ENCODE measurements at regions not wholly inside any gene's neighbourhood (a gene's known extent, or its start where the extent isn't known, plus 50 kb on each side); places are given as distances from the start of the nearest gene placed in this dataset.
"Not testable (repeated sequence)": the region's sequence is repeated elsewhere in the genome, so short reads cannot be mapped to it uniquely, and the experiment has no call there.

- DNase-seq (ENCODE audit: low read depth): no peak
These were observed 421.0 kb upstream of the MIR17HG start for GRCh38 chr13:90926459-90926858.

- no peak for DNase-seq (ENCODE audit: low read depth)
These were observed 419.4 kb upstream of the MIR17HG start for GRCh38 chr13:90928109-90928508.

GRCh38 chr13:90933097-90933826, 414.2 kb upstream of the MIR17HG start:
- no peak for DNase-seq (ENCODE audit: low read depth)

- DNase-seq (ENCODE audit: low read depth): no peak
These were observed 412.7 kb upstream of the MIR17HG start for GRCh38 chr13:90934741-90935140.

- no peak for DNase-seq (ENCODE audit: low read depth)
These were observed 408.6 kb upstream of the MIR17HG start for GRCh38 chr13:90938848-90939247.

- no peak for DNase-seq (ENCODE audit: low read depth)
These were observed 403.5 kb upstream of the MIR17HG start for GRCh38 chr13:90943946-90944345.

GRCh38 chr13:90945146-90945545, 402.3 kb upstream of the MIR17HG start:
- DNase-seq (ENCODE audit: low read depth): not testable (repeated sequence)

GRCh38 chr13:90946125-90946524, 401.4 kb upstream of the MIR17HG start:
- not testable (repeated sequence) for DNase-seq (ENCODE audit: low read depth)

- DNase-seq (ENCODE audit: low read depth): no peak
These were observed 399.5 kb upstream of the MIR17HG start for GRCh38 chr13:90947976-90948375.

- DNase-seq (ENCODE audit: low read depth): no peak
These were observed 397.3 kb upstream of the MIR17HG start for GRCh38 chr13:90950160-90950559.

- no peak for DNase-seq (ENCODE audit: low read depth)
These were observed 395.8 kb upstream of the MIR17HG start for GRCh38 chr13:90951663-90952062.

GRCh38 chr13:90952326-90952725, 395.2 kb upstream of the MIR17HG start:
- no peak for DNase-seq (ENCODE audit: low read depth)

GRCh38 chr13:90954605-90955195, 392.8 kb upstream of the MIR17HG start:
- no peak for DNase-seq (ENCODE audit: low read depth)

- DNase-seq (ENCODE audit: low read depth): no peak
These were observed 391.5 kb upstream of the MIR17HG start for GRCh38 chr13:90956031-90956430.

GRCh38 chr13:90958866-90959265, 388.6 kb upstream of the MIR17HG start:
- DNase-seq (ENCODE audit: low read depth): no peak

GRCh38 chr13:90968166-90968904, 379.2 kb upstream of the MIR17HG start:
- no peak for DNase-seq (ENCODE audit: low read depth)

- no peak for DNase-seq (ENCODE audit: low read depth)
These were observed 373.1 kb upstream of the MIR17HG start for GRCh38 chr13:90974249-90974975.

- no peak for DNase-seq (ENCODE audit: low read depth)
These were observed 368.4 kb upstream of the MIR17HG start for GRCh38 chr13:90979059-90979458.

- DNase-seq (ENCODE audit: low read depth): no peak
These were observed 362.7 kb upstream of the MIR17HG start for GRCh38 chr13:90984756-90985155.

- DNase-seq (ENCODE audit: low read depth): no peak
These were observed 352.5 kb upstream of the MIR17HG start for GRCh38 chr13:90995001-90995400.

GRCh38 chr13:90995614-90996013, 351.9 kb upstream of the MIR17HG start:
- DNase-seq (ENCODE audit: low read depth): no peak

GRCh38 chr13:90997951-90998350, 349.5 kb upstream of the MIR17HG start:
- DNase-seq (ENCODE audit: low read depth): no peak

Data from forelimb muscle (tissue), 1 donor.